HCT116 (cell line): ENCODE measurements at regions not wholly inside any gene's neighbourhood (a gene's known extent, or its start where the extent isn't known, plus 50 kb on each side); places are given as distances from the start of the nearest gene placed in this dataset.
"Not testable (repeated sequence)": the region's sequence is repeated elsewhere in the genome, so short reads cannot be mapped to it uniquely, and the experiment has no call there.

Experiments
- ATAC-seq: fragments of 200-7000 bp; cut with Tn5 transposase; 2 replicates; pipeline ENCODE4 v1.9.1; 2020; ENCODE audit warnings: mild to moderate bottlenecking, moderate library complexity
- BruUV-seq: library from RNA; stranded (reverse); fragments of 400-500 nt; replicated peaks from 2 replicates; lab custom pipeline; 2021; lab: Mats Ljungman, UMichigan
- CTCF ChIA-PET: fragments of 300-600 bp; sonication (Branson Sonifier 250); formaldehyde crosslinking; loops from one replicate; lab custom pipeline; 2021; ENCODE audit warnings: antibody characterized with exemption; lab: Charles Lee
- POLR2A ChIA-PET: fragments of 300-600, 350-600 bp; sonication (Branson Sonifier 250); formaldehyde crosslinking; loops from one replicate; lab custom pipeline; 2021; ENCODE audit warnings: antibody characterized with exemption; lab: Charles Lee
- RAD21 ChIA-PET, 2 experiments: fragments of 300-600 bp; sonication (Branson Sonifier 250); formaldehyde crosslinking; loops; one replicate each; lab custom pipeline; 2023; ENCODE audit warnings: low total read pairs in 2 of 2; ENCODE audit not compliant: uncharacterized antibody in 2 of 2, unreplicated experiment in 2 of 2, low non-redundant PET in 1 of 2; lab: Charles Lee
- DNase-seq: peaks from one replicate; pipeline ENCODE4 v3.0.0-alpha.2; 2010; ENCODE audit warnings: low read depth, low spot score
- H2AFZ ChIP-seq: fragments of 200-600 bp; shearing (Covaris generic), sonication (generic); 2 replicates; pipeline ENCODE4 v1.6.1; 2017; ENCODE audit warnings: low read depth, mixed run types, mixed read lengths, antibody characterized with exemption, low read length; ENCODE audit not compliant: poor library complexity, severe bottlenecking
- H3K27ac ChIP-seq: 2 replicates; pipeline ENCODE4 v1.5.1; 2012; ENCODE audit warnings: low read depth, low read length
- H3K27me3 ChIP-seq: fragments of 200-600 bp; sonication (generic); 2 replicates; pipeline ENCODE4 v1.6.1; 2016; ENCODE audit warnings: mixed run types, low read length, mixed read lengths; ENCODE audit not compliant: insufficient read depth
- H3K36me3 ChIP-seq, 2 experiments: fragments of 200-500 bp in 1 of 2; fragments of 200-600 bp in 1 of 2; sonication (Bioruptor generic) in 1 of 2; sonication (generic) in 1 of 2; 2 replicates each; pipeline versions ENCODE4 v1.5.1 to v1.6.1; 2014 to 2016; ENCODE audit warnings: low read length in 2 of 2, inconsistent platforms in 1 of 2, mixed read lengths in 1 of 2, mixed run types in 1 of 2; ENCODE audit not compliant: insufficient read depth in 2 of 2, control insufficient read depth in 1 of 2
- H3K4me1 ChIP-seq, 2 experiments: fragments of 200-600 bp in 1 of 2; sonication (generic) in 1 of 2; 2 replicates each; pipeline versions ENCODE4 v1.5.1 to v1.6.1; 2012 to 2017; ENCODE audit warnings: low read length in 2 of 2, inconsistent platforms in 1 of 2, mild to moderate bottlenecking in 1 of 2, mixed read lengths in 1 of 2, mixed run types in 1 of 2, moderate library complexity in 1 of 2; ENCODE audit not compliant: insufficient read depth in 2 of 2, control insufficient read depth in 1 of 2
- H3K4me2 ChIP-seq: fragments of 200-600 bp; sonication (generic); 2 replicates; pipeline ENCODE4 v1.6.1; 2017; ENCODE audit warnings: mixed run types, low read length, mixed read lengths
- H3K4me3 ChIP-seq, 2 experiments: fragments of 200-600 bp in 1 of 2; sonication (generic) in 1 of 2; replicated peaks in 1 of 2; 2 replicates each; pipeline ENCODE4 v1.5.1; 2011 to 2016; ENCODE audit warnings: low read length in 2 of 2, control low read depth in 1 of 2, low read depth in 1 of 2, mild to moderate bottlenecking in 1 of 2, mixed read lengths in 1 of 2, mixed run types in 1 of 2
- H3K79me2 ChIP-seq: fragments of 200-600 bp; sonication (generic); 2 replicates; pipeline ENCODE4 v1.6.1; 2017; ENCODE audit warnings: mild to moderate bottlenecking, mixed run types, low read length, moderate library complexity, mixed read lengths; ENCODE audit not compliant: insufficient read depth
- H3K9ac ChIP-seq: fragments of 200-600 bp; sonication (generic); 2 replicates; pipeline ENCODE4 v1.6.1; 2016; ENCODE audit warnings: low read length, mixed read lengths
- H3K9me2 ChIP-seq: fragments of 200-600 bp; sonication (generic), shearing (Covaris generic); 2 replicates; pipeline ENCODE4 v1.6.1; 2017; ENCODE audit warnings: mixed run types, mild to moderate bottlenecking, moderate library complexity; ENCODE audit not compliant: insufficient read depth
- H3K9me3 ChIP-seq, 2 experiments: fragments of 200-500 bp in 1 of 2; fragments of 200-600 bp in 1 of 2; sonication (Bioruptor generic) in 1 of 2; sonication (generic) in 1 of 2; 2 replicates each; pipeline ENCODE4 v1.6.1; 2014 to 2017; ENCODE audit warnings: low read length in 2 of 2, mixed read lengths in 2 of 2, inconsistent platforms in 1 of 2, low read depth in 1 of 2, mild to moderate bottlenecking in 1 of 2, mixed run types in 1 of 2, moderate library complexity in 1 of 2; ENCODE audit not compliant: control insufficient read depth in 1 of 2, insufficient read depth in 1 of 2
- H4K20me1 ChIP-seq: fragments of 200-600 bp; sonication (generic), shearing (Covaris generic); 2 replicates; pipeline ENCODE4 v1.6.1; 2017; ENCODE audit warnings: mixed run types, mild to moderate bottlenecking, moderate library complexity; ENCODE audit not compliant: insufficient read depth
- ATF3 ChIP-seq: IDR thresholded peaks from 2 replicates; pipeline ENCODE4 v1.6.1; 2012
- EZH2phosphoT487 ChIP-seq: fragments of 200-600 bp; IDR thresholded peaks from 2 replicates; pipeline ENCODE4 v1.6.1; 2018; ENCODE audit warnings: antibody characterized with exemption, borderline replicate concordance
- FOSL1 ChIP-seq: IDR thresholded peaks from 2 replicates; pipeline ENCODE4 v1.6.1; 2012; ENCODE audit warnings: low read depth
- intact Hi-C: fragments of 100-400 bp; cut with micrococcal nuclease; formaldehyde crosslinking; loops from 2 replicates; pipeline ENCODE4 v1.10.0; 2022

GRCh38 chr6:28682542-28682941 is 156.9 kb downstream of the GPX5 start:
- Histone ChIP-seq H3K4me2 (no peak overlapping the region), H3K27me3 (no peaks in the 10 kb centered on the region), H3K9ac (no peak overlapping the region), H3K9me3 (no peaks in the 10 kb centered on the region), H3K27ac (no peak overlapping the region), H2AFZ (no peak overlapping the region), H3K36me3 (no peaks in the 10 kb centered on the region), H3K4me1 (peaks cover 3 to 13% of the 10 kb centered on the region in 2 experiments; a peak in 3 of 4 replicates), H3K79me2 (no peaks in the 10 kb centered on the region), H4K20me1 (no peaks in the 10 kb centered on the region), H3K9me2 (no peaks in the 10 kb centered on the region), H3K4me3 (no peak overlapping the region)
- CTCF ChIA-PET, result no interaction called here
- ATAC-seq (no peak), DNase-seq (no peak)
- BruUV-seq, result no TSS peak
- no peak for TF ChIP-seq FOSL1
- TF ChIP-seq EZH2phosphoT487, result no peak
- no peak for TF ChIP-seq ATF3
- POLR2A ChIA-PET, result no interaction called here
- intact Hi-C loops, result loop anchor here (5.0 to 10.0 kb wide), 3 partner anchors 140 to 328 kb away; no protein-coding TSS in a partner anchor
- RAD21 ChIA-PET, result no interaction called here

GRCh38 chr6:28682956-28683685 is 157.4 kb downstream of the GPX5 start:
- CTCF ChIA-PET, result interaction anchor here (0.9 kb wide), 1 partner anchor 187 kb away, joined by 3 read pairs; no protein-coding TSS in a partner anchor
- H2AFZ ChIP-seq, H3K27me3 ChIP-seq, H3K4me2 ChIP-seq, H4K20me1 ChIP-seq, POLR2A ChIA-PET, BruUV-seq, RAD21 ChIA-PET, H3K9ac ChIP-seq, DNase-seq, H3K9me3 ChIP-seq, H3K36me3 ChIP-seq, H3K9me2 ChIP-seq, ATAC-seq, H3K79me2 ChIP-seq, H3K27ac ChIP-seq, H3K4me3 ChIP-seq: not testable (repeated sequence)
- H3K4me1 ChIP-seq, result peaks cover 3 to 13% of the 10 kb centered on the region in 2 experiments; a peak in 3 of 4 replicates
- intact Hi-C loops, result loop anchor here (5.0 to 10.0 kb wide), 3 partner anchors 141 to 328 kb away; no protein-coding TSS in a partner anchor
